Neural cell (in vitro differentiated cells): ENCODE measurements at regions not wholly inside any gene's neighbourhood (a gene's known extent, or its start where the extent isn't known, plus 50 kb on each side); places are given as distances from the start of the nearest gene placed in this dataset.

Experiments
- CTCF ChIP-seq: fragments of 450-650 bp; IDR thresholded peaks from 2 replicates; pipeline ENCODE4 v1.5.1; 2014; ENCODE audit warnings: antibody characterized with exemption, mild to moderate bottlenecking, moderate library complexity; ENCODE audit not compliant: poor library complexity, severe bottlenecking
- RAD21 ChIP-seq: fragments of 450-650 bp; conservative IDR thresholded peaks from 2 replicates; pipeline ENCODE4 v1.6.1; 2014; ENCODE audit warnings: antibody characterized with exemption, mild to moderate bottlenecking, moderate library complexity

GRCh38 chr6:170040115-170040500 is 250.8 kb downstream of the DLL1 start:
- TF ChIP-seq RAD21 (no peak), CTCF (no peak)
